SK-N-SH treated with all-trans-retinoic acid at 6 μM for 48 hours (cell line): ENCODE measurements at regions not wholly inside any gene's neighbourhood (a gene's known extent, or its start where the extent isn't known, plus 50 kb on each side); places are given as distances from the start of the nearest gene placed in this dataset.

Experiments used
- ATAC-seq: fragments of 200-7000 bp; cut with Tn5 transposase; 3 replicates; pipeline ENCODE4 v1.9.1; 2020; ENCODE audit warnings: mild to moderate bottlenecking, moderate library complexity
- ARNTL ChIP-seq: fragments of 450-650 bp; formaldehyde crosslinking; IDR thresholded peaks from 2 replicates; pipeline ENCODE4 v1.5.0; 2020; ENCODE audit warnings: low read depth, mild to moderate bottlenecking, moderate library complexity, borderline replicate concordance
- BACH2 ChIP-seq: fragments of 250-450 bp; sonication (Bioruptor Pico); IDR thresholded peaks from 2 replicates; pipeline ENCODE4 v1.9.0; 2021; ENCODE audit warnings: mild to moderate bottlenecking, borderline replicate concordance
- CSRNP3 ChIP-seq: fragments of 250-450 bp; sonication (Bioruptor Pico); IDR thresholded peaks from 2 replicates; pipeline ENCODE4 v1.5.1; 2021; ENCODE audit warnings: mild to moderate bottlenecking, moderate library complexity
- ESRRG ChIP-seq: fragments of 250-450 bp; sonication (Bioruptor Pico); IDR thresholded peaks from 2 replicates; pipeline ENCODE4 v1.6.1; 2021; ENCODE audit warnings: mild to moderate bottlenecking
- GLIS3 ChIP-seq: fragments of 250-450 bp; sonication (Bioruptor Pico); IDR thresholded peaks from 2 replicates; pipeline ENCODE4 v1.5.0; 2020; ENCODE audit warnings: mild to moderate bottlenecking, moderate library complexity
- ISL1 ChIP-seq: fragments of 250-450 bp; sonication (Bioruptor Pico); IDR thresholded peaks from 2 replicates; pipeline ENCODE4 v2.1.2; 2022; ENCODE audit warnings: mild to moderate bottlenecking, moderate library complexity
- OSR1 ChIP-seq: fragments of 250-450 bp; sonication (Bioruptor Pico); IDR thresholded peaks from 2 replicates; pipeline ENCODE4 v1.8.0; 2022; ENCODE audit warnings: moderate library complexity, mild to moderate bottlenecking, inconsistent platforms
- PATZ1 ChIP-seq: fragments of 250-450 bp; sonication (Bioruptor Pico); IDR thresholded peaks from 2 replicates; pipeline ENCODE4 v1.8.0; 2020; ENCODE audit warnings: mild to moderate bottlenecking, moderate library complexity, borderline replicate concordance
- POU6F1 ChIP-seq: fragments of 250-450 bp; sonication (Bioruptor Pico); IDR thresholded peaks from 2 replicates; pipeline ENCODE4 v1.8.0; 2021; ENCODE audit warnings: low read depth, mild to moderate bottlenecking, moderate library complexity, borderline replicate concordance
- PPARA ChIP-seq: fragments of 250-450 bp; sonication (Bioruptor Pico); IDR thresholded peaks from 2 replicates; pipeline ENCODE4 v1.5.0; 2020; ENCODE audit warnings: mild to moderate bottlenecking, borderline replicate concordance
- SNAI2 ChIP-seq: fragments of 250-450 bp; sonication (Bioruptor Pico); IDR thresholded peaks from 2 replicates; pipeline ENCODE4 v1.5.0; 2020; ENCODE audit warnings: mild to moderate bottlenecking, moderate library complexity
- TSHZ2 ChIP-seq: fragments of 250-450 bp; sonication (Bioruptor Pico); IDR thresholded peaks from 2 replicates; pipeline ENCODE4 v1.5.0; 2020; ENCODE audit warnings: mild to moderate bottlenecking, moderate library complexity
- ZFP3 ChIP-seq: fragments of 250-450 bp; sonication (Bioruptor Pico); IDR thresholded peaks from 2 replicates; pipeline ENCODE4 v1.5.0; 2020; ENCODE audit warnings: mild to moderate bottlenecking, moderate library complexity
- ZFP30 ChIP-seq: fragments of 450-650 bp; formaldehyde crosslinking; IDR thresholded peaks from 2 replicates; pipeline ENCODE4 v1.5.0; 2022; ENCODE audit warnings: mild to moderate bottlenecking, moderate library complexity
- ZNF565 ChIP-seq: fragments of 450-650 bp; formaldehyde crosslinking; conservative IDR thresholded peaks from 2 replicates; pipeline ENCODE4 v1.5.0; 2020; ENCODE audit warnings: low read depth, mild to moderate bottlenecking, moderate library complexity
- ZNF70 ChIP-seq: fragments of 450-650 bp; formaldehyde crosslinking; IDR thresholded peaks from 2 replicates; pipeline ENCODE4 v1.5.0; 2020; ENCODE audit warnings: mild to moderate bottlenecking, moderate library complexity
- ZNF8 ChIP-seq: fragments of 450-650 bp; formaldehyde crosslinking; IDR thresholded peaks from 2 replicates; pipeline ENCODE4 v1.5.0; 2020; ENCODE audit warnings: mild to moderate bottlenecking, moderate library complexity

GRCh38 chr3:178916223-178916622 lies 155.4 kb downstream of the ZMAT3 start (continued):
- no peak for TF ChIP-seq PPARA
- TF ChIP-seq PATZ1 (CRISPR knock-in tag), result no peak

GRCh38 chr3:178915365-178915764 lies 156.2 kb downstream of the ZMAT3 start:
- no peak for ATAC-seq
- TF ChIP-seq ESRRG (CRISPR knock-in tag) (no peak), SNAI2 (CRISPR knock-in tag) (no peak), ARNTL (CRISPR knock-in tag) (no peak), PPARA (no peak), OSR1 (CRISPR knock-in tag) (no peak), ZNF70 (no peak), ZNF8 (CRISPR knock-in tag) (no peak), GLIS3 (CRISPR knock-in tag) (no peak)

- TF ChIP-seq ARNTL (CRISPR knock-in tag), result no peak
- no peak for TF ChIP-seq ZFP3 (CRISPR knock-in tag)
- TF ChIP-seq ZFP30 (CRISPR knock-in tag), result no peak
- no peak for TF ChIP-seq TSHZ2
- TF ChIP-seq ESRRG (CRISPR knock-in tag), result no peak
- no peak for TF ChIP-seq ZNF565 (CRISPR knock-in tag)
- no peak for TF ChIP-seq BACH2 (CRISPR knock-in tag)
- no peak for TF ChIP-seq POU6F1 (CRISPR knock-in tag)
- TF ChIP-seq, all 23 proteins: peak for 0
- no peak for ATAC-seq
Measured at GRCh38 chr3:178907081-178907480, 164.5 kb downstream of the ZMAT3 start.

GRCh38 chr3:178901204-178901603 lies 170.4 kb downstream of the ZMAT3 start:
- TF ChIP-seq SNAI2 (CRISPR knock-in tag), result no peak
- TF ChIP-seq ISL1 (CRISPR knock-in tag), result no peak
- TF ChIP-seq ARNTL (CRISPR knock-in tag), result no peak
- no peak for TF ChIP-seq OSR1 (CRISPR knock-in tag)
- TF ChIP-seq TSHZ2, result no peak
- no peak for TF ChIP-seq CSRNP3 (CRISPR knock-in tag)
- TF ChIP-seq, all 23 proteins: peak for 0
- ATAC-seq, result no peak
